ENCODE measurements at regions not wholly inside any gene's neighbourhood (a gene's known extent, or its start where the extent isn't known, plus 50 kb on each side); places are given as distances from the start of the nearest gene placed in this dataset.
"Not testable (repeated sequence)": the region's sequence is repeated elsewhere in the genome, so short reads cannot be mapped to it uniquely, and the experiment has no call there.

- DNase-seq (ENCODE audit: low spot score), result no peak
Observed at GRCh38 chr1:102661481-102661880, 446.8 kb downstream of the COL11A1 start.

GRCh38 chr1:102659876-102660483, 448.3 kb downstream of the COL11A1 start:
- DNase-seq (ENCODE audit: low spot score), result not testable (repeated sequence)

- DNase-seq (ENCODE audit: low spot score), result no peak
Observed at GRCh38 chr1:102655034-102655433, 453.3 kb downstream of the COL11A1 start.

- no peak for DNase-seq (ENCODE audit: low spot score)
Observed at GRCh38 chr1:102640872-102641271, 467.4 kb downstream of the COL11A1 start.

GRCh38 chr1:102640312-102640711, 468.0 kb downstream of the COL11A1 start:
- no peak for DNase-seq (ENCODE audit: low spot score)

GRCh38 chr1:102631691-102632090, 476.6 kb downstream of the COL11A1 start:
- DNase-seq (ENCODE audit: low spot score), result no peak

GRCh38 chr1:102630041-102630440, 478.3 kb downstream of the COL11A1 start:
- no peak for DNase-seq (ENCODE audit: low spot score)

GRCh38 chr1:102628109-102628613, 480.2 kb downstream of the COL11A1 start:
- DNase-seq (ENCODE audit: low spot score), result no peak

- no peak for DNase-seq (ENCODE audit: low spot score)
Observed at GRCh38 chr1:102627145-102627544, 481.2 kb downstream of the COL11A1 start.

GRCh38 chr1:102615896-102616295, 492.4 kb downstream of the COL11A1 start:
- DNase-seq (ENCODE audit: low spot score), result no peak

GRCh38 chr1:102595106-102595505, 513.2 kb downstream of the COL11A1 start:
- DNase-seq (ENCODE audit: low spot score), result no peak

- DNase-seq (ENCODE audit: low spot score), result no peak
Observed at GRCh38 chr1:102593276-102593675, 515.0 kb downstream of the COL11A1 start.

GRCh38 chr1:102588536-102588935, 519.8 kb downstream of the COL11A1 start:
- no peak for DNase-seq (ENCODE audit: low spot score)

- no peak for DNase-seq (ENCODE audit: low spot score)
Observed at GRCh38 chr1:102586022-102586421, 522.3 kb downstream of the COL11A1 start.

GRCh38 chr1:102580806-102581205, 527.5 kb downstream of the COL11A1 start:
- no peak for DNase-seq (ENCODE audit: low spot score)

- no peak for DNase-seq (ENCODE audit: low spot score)
Observed at GRCh38 chr1:102578804-102579203, 529.5 kb downstream of the COL11A1 start.

GRCh38 chr1:102572637-102573036, 535.7 kb downstream of the COL11A1 start:
- peak; percentile 1 for DNase-seq (ENCODE audit: low spot score)

GRCh38 chr1:102566182-102566581, 542.1 kb downstream of the COL11A1 start:
- no peak for DNase-seq (ENCODE audit: low spot score)

- no peak for DNase-seq (ENCODE audit: low spot score)
Observed at GRCh38 chr1:102562380-102562779, 545.9 kb downstream of the COL11A1 start.

- DNase-seq (ENCODE audit: low spot score), result no peak
Observed at GRCh38 chr1:102550729-102551384, 554.1 kb upstream of the OLFM3 start.

- DNase-seq (ENCODE audit: low spot score), result no peak
Observed at GRCh38 chr1:102546251-102546650, 549.5 kb upstream of the OLFM3 start.

GRCh38 chr1:102535829-102536505, 539.2 kb upstream of the OLFM3 start:
- DNase-seq (ENCODE audit: low spot score), result no peak

- DNase-seq (ENCODE audit: low spot score), result no peak
Observed at GRCh38 chr1:102531036-102531435, 534.3 kb upstream of the OLFM3 start.

Data from AG08395 (cell line).